Fibroblast of lung (primary cell): ENCODE measurements at regions not wholly inside any gene's neighbourhood (a gene's known extent, or its start where the extent isn't known, plus 50 kb on each side); places are given as distances from the start of the nearest gene placed in this dataset.
"Not testable (repeated sequence)": the region's sequence is repeated elsewhere in the genome, so short reads cannot be mapped to it uniquely, and the experiment has no call there.

Experiments used
- DNase-seq, 2 donors: peaks; one replicate each; pipeline versions ENCODE4 v3.0.0 to v3.0.0-alpha.2; 2010; ENCODE audit warnings: low read depth in 2 of 2
- H2AFZ ChIP-seq: 2 replicates; pipeline ENCODE4 v1.5.1; 2012; ENCODE audit warnings: low read length, control low read depth, inconsistent platforms
- H3K27ac ChIP-seq: 2 replicates; pipeline ENCODE4 v1.5.1; 2011; ENCODE audit warnings: low read length, control low read depth; ENCODE audit not compliant: insufficient read depth
- H3K27me3 ChIP-seq: 2 replicates; pipeline ENCODE4 v1.5.1; 2011; ENCODE audit warnings: mild to moderate bottlenecking, low read length; ENCODE audit not compliant: control insufficient read depth, insufficient read depth
- H3K36me3 ChIP-seq: 2 replicates; pipeline ENCODE4 v1.5.1; 2011; ENCODE audit warnings: low read length; ENCODE audit not compliant: control insufficient read depth, insufficient read depth
- H3K4me1 ChIP-seq: 2 replicates; pipeline ENCODE4 v1.5.1; 2011; ENCODE audit warnings: low read length; ENCODE audit not compliant: control insufficient read depth, insufficient read depth; ENCODE audit errors: extremely low read depth
- H3K4me2 ChIP-seq: 2 replicates; pipeline ENCODE4 v1.5.1; 2011; ENCODE audit warnings: low read length, control low read depth; ENCODE audit not compliant: insufficient read depth; ENCODE audit errors: extremely low read depth
- H3K4me3 ChIP-seq, 4 experiments: fragments of 200-600 bp in 1 of 4; sonication (generic) in 1 of 4; replicated peaks in 1 of 4; 2 replicates each; pipeline ENCODE4 v1.5.1; 2011 to 2016; ENCODE audit warnings: low read length in 4 of 4, low read depth in 3 of 4, mild to moderate bottlenecking in 3 of 4, control low read depth in 2 of 4, inconsistent platforms in 1 of 4, mixed read lengths in 1 of 4; ENCODE audit not compliant: insufficient read depth in 1 of 4; ENCODE audit errors: control extremely low read depth in 1 of 4
- H3K79me2 ChIP-seq: 2 replicates; pipeline ENCODE4 v1.5.1; 2012; ENCODE audit warnings: mild to moderate bottlenecking, low read length, inconsistent platforms; ENCODE audit not compliant: control insufficient read depth, insufficient read depth
- H3K9ac ChIP-seq: 2 replicates; pipeline ENCODE4 v1.5.1; 2011; ENCODE audit warnings: mild to moderate bottlenecking, low read length, control low read depth; ENCODE audit not compliant: insufficient read depth
- H3K9me3 ChIP-seq: 2 replicates; pipeline ENCODE4 v1.5.1; 2012; ENCODE audit warnings: low read depth, low read length; ENCODE audit not compliant: control insufficient read depth, insufficient read depth
- H4K20me1 ChIP-seq: 2 replicates; pipeline ENCODE4 v1.5.1; 2011; ENCODE audit warnings: low read length; ENCODE audit not compliant: control insufficient read depth, insufficient read depth; ENCODE audit errors: extremely low read depth
- CTCF ChIP-seq, 2 donors: IDR thresholded peaks in 1 of 2; conservative IDR thresholded peaks in 1 of 2; 1 replicate in 1 of 2; 2 replicates in 1 of 2; pipeline ENCODE4 v1.5.1; 2011 to 2012; ENCODE audit warnings: low read length in 2 of 2, control low read depth in 1 of 2, inconsistent platforms in 1 of 2, low read depth in 1 of 2, mild to moderate bottlenecking in 1 of 2
- EZH2 ChIP-seq: IDR thresholded peaks from 2 replicates; pipeline ENCODE4 v1.5.1; 2012; ENCODE audit warnings: low read length, control low read depth, mild to moderate bottlenecking; ENCODE audit errors: missing control alignments

GRCh38 chr15:20294651-20295237 lies 246.9 kb downstream of the GOLGA6L6 start:
- Histone ChIP-seq H3K4me3 (no peak overlapping the region), H3K79me2 (no peaks in the 10 kb centered on the region), H2AFZ (no peak overlapping the region), H3K9ac (no peak overlapping the region), H3K27ac (no peak overlapping the region), H4K20me1 (no peaks in the 10 kb centered on the region), H3K4me2 (no peak overlapping the region), H3K36me3 (no peaks in the 10 kb centered on the region), H3K27me3 (no peaks in the 10 kb centered on the region), H3K4me1 (no peaks in the 10 kb centered on the region), H3K9me3 (peaks cover 3% of the 10 kb centered on the region)
- TF ChIP-seq CTCF (conservative IDR thresholded peaks at IDR 0.05 in 1 of 2, IDR thresholded peaks at IDR 0.05 in 1 of 2; ENCODE audit: low read depth in 1 of 2, low read length in 2 of 2) = no peak
- no peak for TF ChIP-seq EZH2
- no peak for DNase-seq

GRCh38 chr15:20292422-20293005 lies 249.1 kb downstream of the GOLGA6L6 start:
- not testable (repeated sequence) for H4K20me1 ChIP-seq, H3K4me1 ChIP-seq, H3K4me3 ChIP-seq, H3K79me2 ChIP-seq, H3K9ac ChIP-seq, H3K27ac ChIP-seq, H3K27me3 ChIP-seq, H3K9me3 ChIP-seq, H3K36me3 ChIP-seq, H2AFZ ChIP-seq, H3K4me2 ChIP-seq, DNase-seq

- not testable (repeated sequence) for H4K20me1 ChIP-seq, H2AFZ ChIP-seq, H3K27ac ChIP-seq, H3K9ac ChIP-seq, H3K36me3 ChIP-seq, H3K4me2 ChIP-seq, H3K4me1 ChIP-seq, H3K4me3 ChIP-seq, H3K79me2 ChIP-seq, H3K9me3 ChIP-seq, DNase-seq, H3K27me3 ChIP-seq
These were observed 250.0 kb downstream of the GOLGA6L6 start for GRCh38 chr15:20291616-20292015.

GRCh38 chr15:20290606-20291005 lies 251.0 kb downstream of the GOLGA6L6 start:
- H3K36me3 ChIP-seq, H3K27me3 ChIP-seq, DNase-seq, H3K4me2 ChIP-seq, H3K4me1 ChIP-seq, H3K27ac ChIP-seq, H3K9me3 ChIP-seq, H3K9ac ChIP-seq, H3K79me2 ChIP-seq, H2AFZ ChIP-seq, H4K20me1 ChIP-seq, H3K4me3 ChIP-seq: not testable (repeated sequence)

GRCh38 chr15:20289538-20290103 lies 252.0 kb downstream of the GOLGA6L6 start:
- H3K27ac ChIP-seq, H3K9me3 ChIP-seq, H3K9ac ChIP-seq, H3K4me2 ChIP-seq, H4K20me1 ChIP-seq, H3K79me2 ChIP-seq, H3K4me1 ChIP-seq, H3K36me3 ChIP-seq, DNase-seq, H3K4me3 ChIP-seq, H3K27me3 ChIP-seq, H2AFZ ChIP-seq: not testable (repeated sequence)

- H3K36me3 ChIP-seq, DNase-seq, H3K9ac ChIP-seq, H4K20me1 ChIP-seq, H3K27ac ChIP-seq, H3K79me2 ChIP-seq, H3K27me3 ChIP-seq, H3K4me3 ChIP-seq, H3K4me2 ChIP-seq, H3K9me3 ChIP-seq, H2AFZ ChIP-seq, H3K4me1 ChIP-seq: not testable (repeated sequence)
These were observed 252.6 kb downstream of the GOLGA6L6 start for GRCh38 chr15:20288800-20289537.
